ENCODE measurements at regions not wholly inside any gene's neighbourhood (a gene's known extent, or its start where the extent isn't known, plus 50 kb on each side); places are given as distances from the start of the nearest gene placed in this dataset.

DNA sequence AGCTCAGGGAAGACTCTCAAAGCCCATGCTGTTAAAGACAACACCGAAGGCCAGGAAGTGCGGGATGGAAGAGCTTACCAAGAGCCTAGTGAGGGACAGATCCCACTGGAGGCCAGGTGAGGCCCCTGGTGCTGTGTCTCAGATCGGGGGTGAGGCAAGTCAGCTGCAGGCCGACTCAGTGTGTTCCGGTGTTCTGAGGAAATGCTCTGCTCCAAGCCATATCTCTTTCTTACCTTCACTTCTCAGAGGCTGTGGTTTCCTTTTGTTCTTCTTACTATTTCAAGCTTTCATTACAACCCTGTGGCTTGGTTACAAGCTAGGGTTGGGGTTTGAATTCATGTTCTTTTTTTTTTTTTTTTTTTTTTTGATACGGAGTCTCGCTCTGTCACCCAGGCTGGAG lies 114.3 kb upstream of the ZFP64 start:
- TF ChIP-seq, protein P1, sequence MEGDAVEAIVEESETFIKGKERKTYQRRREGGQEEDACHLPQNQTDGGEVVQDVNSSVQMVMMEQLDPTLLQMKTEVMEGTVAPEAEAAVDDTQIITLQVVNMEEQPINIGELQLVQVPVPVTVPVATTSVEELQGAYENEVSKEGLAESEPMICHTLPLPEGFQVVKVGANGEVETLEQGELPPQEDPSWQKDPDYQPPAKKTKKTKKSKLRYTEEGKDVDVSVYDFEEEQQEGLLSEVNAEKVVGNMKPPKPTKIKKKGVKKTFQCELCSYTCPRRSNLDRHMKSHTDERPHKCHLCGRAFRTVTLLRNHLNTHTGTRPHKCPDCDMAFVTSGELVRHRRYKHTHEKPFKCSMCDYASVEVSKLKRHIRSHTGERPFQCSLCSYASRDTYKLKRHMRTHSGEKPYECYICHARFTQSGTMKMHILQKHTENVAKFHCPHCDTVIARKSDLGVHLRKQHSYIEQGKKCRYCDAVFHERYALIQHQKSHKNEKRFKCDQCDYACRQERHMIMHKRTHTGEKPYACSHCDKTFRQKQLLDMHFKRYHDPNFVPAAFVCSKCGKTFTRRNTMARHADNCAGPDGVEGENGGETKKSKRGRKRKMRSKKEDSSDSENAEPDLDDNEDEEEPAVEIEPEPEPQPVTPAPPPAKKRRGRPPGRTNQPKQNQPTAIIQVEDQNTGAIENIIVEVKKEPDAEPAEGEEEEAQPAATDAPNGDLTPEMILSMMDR (IDR thresholded peaks at IDR 0.05) = no peak
- TF ChIP-seq POLR2A (IDR thresholded peaks at IDR 0.05) (no peak), EP300 (IDR thresholded peaks at IDR 0.05) (no peak)
